ENCODE measurements at regions not wholly inside any gene's neighbourhood (a gene's known extent, or its start where the extent isn't known, plus 50 kb on each side); places are given as distances from the start of the nearest gene placed in this dataset.

DNA sequence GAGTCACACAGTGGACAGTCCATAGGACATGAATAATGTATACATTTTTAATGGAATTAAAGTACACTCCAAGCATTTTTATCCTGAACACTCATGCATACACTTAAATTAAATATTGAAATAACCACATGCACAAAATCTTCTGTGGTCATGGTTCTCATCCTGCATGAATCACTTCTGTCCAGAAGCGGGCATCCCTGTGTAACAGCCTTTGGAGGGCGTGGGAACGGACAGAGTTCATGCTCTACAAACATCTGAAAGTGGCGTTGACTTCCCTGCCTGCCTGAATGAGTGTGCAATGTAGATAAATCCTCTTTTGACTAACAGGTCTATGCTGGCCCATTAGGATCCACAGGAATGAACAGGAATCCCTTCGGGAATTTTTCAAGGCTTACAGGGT, 780.2 kb downstream of the BRD1 start:
- TF ChIP-seq POLR2AphosphoS5 (IDR thresholded peaks at IDR 0.05) = no peak
- no peak for TF ChIP-seq POLR2A (IDR thresholded peaks at IDR 0.05)
- TF ChIP-seq, protein P1, sequence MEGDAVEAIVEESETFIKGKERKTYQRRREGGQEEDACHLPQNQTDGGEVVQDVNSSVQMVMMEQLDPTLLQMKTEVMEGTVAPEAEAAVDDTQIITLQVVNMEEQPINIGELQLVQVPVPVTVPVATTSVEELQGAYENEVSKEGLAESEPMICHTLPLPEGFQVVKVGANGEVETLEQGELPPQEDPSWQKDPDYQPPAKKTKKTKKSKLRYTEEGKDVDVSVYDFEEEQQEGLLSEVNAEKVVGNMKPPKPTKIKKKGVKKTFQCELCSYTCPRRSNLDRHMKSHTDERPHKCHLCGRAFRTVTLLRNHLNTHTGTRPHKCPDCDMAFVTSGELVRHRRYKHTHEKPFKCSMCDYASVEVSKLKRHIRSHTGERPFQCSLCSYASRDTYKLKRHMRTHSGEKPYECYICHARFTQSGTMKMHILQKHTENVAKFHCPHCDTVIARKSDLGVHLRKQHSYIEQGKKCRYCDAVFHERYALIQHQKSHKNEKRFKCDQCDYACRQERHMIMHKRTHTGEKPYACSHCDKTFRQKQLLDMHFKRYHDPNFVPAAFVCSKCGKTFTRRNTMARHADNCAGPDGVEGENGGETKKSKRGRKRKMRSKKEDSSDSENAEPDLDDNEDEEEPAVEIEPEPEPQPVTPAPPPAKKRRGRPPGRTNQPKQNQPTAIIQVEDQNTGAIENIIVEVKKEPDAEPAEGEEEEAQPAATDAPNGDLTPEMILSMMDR (IDR thresholded peaks at IDR 0.05) = no peak
- TF ChIP-seq EP300 (IDR thresholded peaks at IDR 0.05) = no peak
- H3K9me3 ChIP-seq = no peaks in the 10 kb centered on the region
- no peaks in the 10 kb centered on the region for H3K36me3 ChIP-seq
- 36 to 71% methylated on average over 5 of the region's 5 CpGs for WGBS, 2 donors
- H3K4me1 ChIP-seq = no peaks in the 10 kb centered on the region
- peaks cover 0 to 32% (median 4%) of the 10 kb centered on the region in 3 donors for H3K27me3 ChIP-seq
- H3K27ac ChIP-seq = no peak overlapping the region
- DNase-seq = no peak
- intact Hi-C loops (cut with DNase I) = no loop called here
- no peak overlapping the region for H3K4me3 ChIP-seq

DNA sequence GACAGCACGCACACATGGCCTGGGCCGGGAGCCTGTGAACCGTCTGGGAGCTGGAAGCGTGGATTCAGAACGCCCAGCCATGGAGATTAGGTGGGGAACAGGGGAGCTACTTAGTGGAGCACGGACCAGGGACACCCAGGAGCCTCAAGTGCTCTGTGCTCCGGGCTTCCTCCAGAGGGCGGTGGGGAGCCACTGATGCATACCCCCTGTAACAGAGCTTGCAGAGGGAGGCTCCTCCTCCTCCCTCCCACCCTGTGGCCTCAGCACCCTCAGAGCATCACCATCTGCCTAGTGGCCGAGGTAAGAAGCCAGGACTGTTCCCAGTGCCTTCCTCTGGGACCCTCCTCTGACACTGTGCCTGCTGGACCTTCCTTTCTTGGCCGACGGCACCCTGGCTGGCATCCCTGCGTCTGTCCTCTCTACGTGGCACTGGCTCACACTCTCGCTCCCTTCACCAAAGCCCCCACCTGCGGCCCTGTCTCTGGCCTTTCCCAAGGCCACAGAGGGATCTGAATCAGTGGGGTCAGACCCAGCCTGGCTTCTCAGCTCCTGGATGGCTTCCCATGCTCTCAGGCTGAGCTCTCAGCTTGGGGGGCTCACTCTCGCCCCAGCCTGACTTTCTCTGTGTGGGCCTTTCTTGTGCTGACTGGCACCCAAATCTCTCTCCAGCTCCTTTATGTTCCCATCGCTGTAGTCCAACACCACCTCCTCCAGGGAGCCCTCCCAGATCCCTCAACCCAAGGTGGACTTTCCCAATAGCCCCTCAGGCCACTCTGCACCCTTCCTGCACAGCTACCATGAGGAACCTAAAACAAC, 780.9 kb downstream of the BRD1 start:
- no peaks in the 10 kb centered on the region for H3K9me3 ChIP-seq
- H3K4me1 ChIP-seq = no peaks in the 10 kb centered on the region
- no peak overlapping the region for H3K4me3 ChIP-seq
- no peak overlapping the region for H3K27ac ChIP-seq
- WGBS, 2 donors = 51 to 57% methylated on average over 17 of the region's 17 CpGs
- H3K36me3 ChIP-seq = no peaks in the 10 kb centered on the region
- intact Hi-C loops (cut with DNase I) = no loop called here
- H3K27me3 ChIP-seq = peaks cover 0 to 30% (median 4%) of the 10 kb centered on the region in 3 donors
- TF ChIP-seq EP300 (IDR thresholded peaks at IDR 0.05) = no peak
- TF ChIP-seq, protein P1 (IDR thresholded peaks at IDR 0.05) = peak in 1 of 4 experiments; percentile 14
- no peak for DNase-seq

DNA sequence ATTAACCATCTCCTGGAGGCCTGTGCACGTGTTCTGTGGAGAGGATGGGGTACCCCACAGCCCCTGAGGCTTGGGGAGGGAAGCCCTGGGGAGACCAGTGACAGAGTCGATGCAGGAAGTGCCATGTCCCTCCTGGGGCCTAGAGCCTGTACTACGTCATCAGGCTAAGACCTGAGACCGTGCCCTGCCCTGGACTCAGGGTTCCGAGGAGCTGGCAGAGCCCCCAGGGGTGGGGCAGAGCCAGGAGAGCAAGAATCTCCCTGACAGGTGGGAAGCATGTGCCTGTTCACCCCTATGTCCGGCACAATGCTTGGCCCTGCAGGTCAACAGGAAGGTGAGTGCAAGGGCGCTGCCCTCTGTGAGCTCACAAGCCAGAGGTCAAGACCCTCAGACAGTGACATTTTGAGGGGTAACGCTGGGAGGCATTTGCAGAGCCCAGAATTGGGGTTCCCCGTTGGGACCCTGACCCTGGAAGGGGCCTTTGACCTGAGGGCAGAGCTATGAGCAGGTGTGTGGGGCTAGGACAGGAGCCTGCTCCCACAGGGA, 781.6 kb downstream of the BRD1 start:
- no peaks in the 10 kb centered on the region for H3K36me3 ChIP-seq
- no peaks in the 10 kb centered on the region for H3K4me1 ChIP-seq
- 52 to 71% methylated on average over 9 of the region's 9 CpGs for WGBS, 2 donors
- no peaks in the 10 kb centered on the region for H3K9me3 ChIP-seq
- TF ChIP-seq, protein P1 (IDR thresholded peaks at IDR 0.05) = no peak
- TF ChIP-seq EP300 (IDR thresholded peaks at IDR 0.05) (no peak), POLR2AphosphoS5 (IDR thresholded peaks at IDR 0.05) (no peak), POLR2A (IDR thresholded peaks at IDR 0.05) (no peak)
- H3K27me3 ChIP-seq = peaks cover 0 to 26% (median 4%) of the 10 kb centered on the region in 3 donors
- H3K27ac ChIP-seq = no peak overlapping the region
- no peak overlapping the region for H3K4me3 ChIP-seq
- DNase-seq = no peak
- intact Hi-C loops (cut with DNase I) = no loop called here

DNA sequence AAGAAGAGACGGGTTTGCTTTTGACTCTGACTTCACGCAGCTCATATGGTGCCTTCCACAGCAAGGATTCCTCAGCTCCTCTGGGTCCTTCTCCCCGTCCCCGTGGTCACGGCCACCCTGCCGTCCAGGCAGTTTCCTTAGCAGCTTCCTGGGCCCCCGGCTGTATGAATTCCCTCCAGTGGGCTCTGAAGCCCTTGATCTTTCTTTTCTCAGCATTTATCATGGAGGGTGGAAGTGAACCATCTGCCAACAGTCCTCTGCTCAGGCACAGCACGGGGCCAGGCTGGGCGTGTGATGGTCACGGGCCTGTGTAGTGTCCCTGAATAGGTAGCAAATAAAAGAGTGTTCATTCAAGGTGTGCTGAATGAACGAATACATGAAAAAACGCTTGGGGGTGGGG, 782.4 kb downstream of the BRD1 start:
- no peaks in the 10 kb centered on the region for H3K9me3 ChIP-seq
- no peaks in the 10 kb centered on the region for H3K4me1 ChIP-seq
- H3K27me3 ChIP-seq = peaks cover 0 to 26% (median 4%) of the 10 kb centered on the region in 3 donors
- H3K4me3 ChIP-seq = no peak overlapping the region
- WGBS, 2 donors = 67 to 78% methylated on average over 12 of the region's 12 CpGs
- no peaks in the 10 kb centered on the region for H3K36me3 ChIP-seq
- intact Hi-C loops (cut with DNase I) = no loop called here
- no peak overlapping the region for H3K27ac ChIP-seq
- no peak for DNase-seq
- no peak for TF ChIP-seq POLR2A (IDR thresholded peaks at IDR 0.05)
- TF ChIP-seq EP300 (IDR thresholded peaks at IDR 0.05) = no peak
- TF ChIP-seq POLR2AphosphoS5 (IDR thresholded peaks at IDR 0.05) = no peak
- TF ChIP-seq, protein P1 (IDR thresholded peaks at IDR 0.05) = no peak
